Mucosa of stomach (tissue), 1 donor: ENCODE measurements at regions not wholly inside any gene's neighbourhood (a gene's known extent, or its start where the extent isn't known, plus 50 kb on each side); places are given as distances from the start of the nearest gene placed in this dataset.
"Not testable (repeated sequence)": the region's sequence is repeated elsewhere in the genome, so short reads cannot be mapped to it uniquely, and the experiment has no call there.

ENCODE experiments used
- H3K27me3 ChIP-seq: one replicate; pipeline ENCODE4 v1.7.0; 2013; ENCODE audit warnings: mild to moderate bottlenecking, low read length; ENCODE audit not compliant: control insufficient read depth, insufficient read depth
- H3K36me3 ChIP-seq: one replicate; pipeline ENCODE4 v1.7.0; 2013; ENCODE audit warnings: low read length; ENCODE audit not compliant: control insufficient read depth, insufficient read depth
- H3K4me1 ChIP-seq: one replicate; pipeline ENCODE4 v1.7.0; 2013; ENCODE audit warnings: mild to moderate bottlenecking, low read length; ENCODE audit not compliant: control insufficient read depth, insufficient read depth
- H3K4me3 ChIP-seq: one replicate; pipeline ENCODE4 v1.7.0; 2013; ENCODE audit warnings: low read length
- H3K9ac ChIP-seq: one replicate; pipeline ENCODE4 v1.7.0; 2013; ENCODE audit warnings: mild to moderate bottlenecking, low read length, moderate library complexity
- H3K9me3 ChIP-seq: one replicate; pipeline ENCODE4 v1.7.0; 2013; ENCODE audit warnings: mild to moderate bottlenecking, low read length, moderate library complexity; ENCODE audit not compliant: control insufficient read depth
- donor health status: Pancreatic carcinoma.

- not testable (repeated sequence) for H3K36me3 ChIP-seq, H3K27me3 ChIP-seq, H3K4me3 ChIP-seq, H3K4me1 ChIP-seq, H3K9ac ChIP-seq, H3K9me3 ChIP-seq
Observed at GRCh38 chr9:62843145-62843544, 1653.3 kb downstream of the SPATA31A7 start.

DNA sequence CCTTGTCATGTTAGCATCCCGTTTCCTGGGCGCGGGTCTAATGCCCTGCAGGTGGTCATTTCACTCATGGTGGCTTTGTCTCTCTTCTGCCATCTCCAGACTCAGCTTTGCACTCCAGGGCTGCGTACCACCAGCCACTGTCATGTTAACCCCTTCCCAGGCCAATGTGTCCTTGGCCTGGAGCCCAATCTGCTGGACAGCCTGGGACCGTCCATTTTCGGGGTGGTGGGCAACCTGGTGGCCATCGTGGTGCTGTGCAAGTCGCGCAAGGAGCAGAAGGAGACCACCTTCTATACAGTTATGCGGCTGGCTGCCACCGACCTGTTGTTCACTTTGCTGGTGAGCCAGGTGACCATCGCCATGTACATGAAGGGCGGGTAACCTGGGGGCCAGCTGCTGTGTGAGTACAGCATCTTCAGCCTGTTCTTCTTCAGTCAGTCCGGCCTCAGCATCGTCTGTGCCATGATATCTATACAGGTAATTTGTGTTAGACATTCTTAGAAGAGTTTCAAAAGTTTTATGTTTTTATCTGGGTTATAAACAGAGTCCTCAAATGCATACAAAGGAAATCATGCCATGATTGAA, 1654.0 kb downstream of the SPATA31A7 start:
- H3K36me3 ChIP-seq, H3K4me1 ChIP-seq, H3K9ac ChIP-seq, H3K4me3 ChIP-seq, H3K9me3 ChIP-seq, H3K27me3 ChIP-seq: not testable (repeated sequence)

GRCh38 chr9:62844681-62845185, 1654.9 kb downstream of the SPATA31A7 start:
- H3K9me3 ChIP-seq, H3K36me3 ChIP-seq, H3K4me3 ChIP-seq, H3K4me1 ChIP-seq, H3K27me3 ChIP-seq, H3K9ac ChIP-seq: not testable (repeated sequence)

GRCh38 chr9:62848258-62848657, 1658.4 kb downstream of the SPATA31A7 start:
- H3K27me3 ChIP-seq: not testable (repeated sequence)

DNA sequence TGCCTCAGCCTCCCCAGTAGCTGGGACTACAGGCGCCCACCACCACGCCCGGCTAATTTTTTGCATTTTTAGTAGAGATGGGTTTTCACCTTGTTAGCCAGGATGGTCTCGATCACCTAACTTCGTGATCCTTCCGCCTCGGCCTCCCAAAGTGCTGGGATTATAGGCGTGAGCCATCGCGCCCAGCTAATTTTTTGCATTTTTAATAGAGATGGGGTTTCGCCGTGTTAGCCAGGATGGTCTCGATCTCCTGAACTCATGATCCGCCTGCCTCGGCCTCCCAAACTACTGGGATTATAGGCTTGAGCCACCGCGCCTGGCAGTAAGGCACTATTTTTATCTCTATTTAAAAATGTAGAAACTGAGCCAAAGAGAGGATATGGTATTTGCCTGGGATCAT, 1660.2 kb downstream of the SPATA31A7 start:
- not testable (repeated sequence) for H3K27me3 ChIP-seq, H3K9me3 ChIP-seq, H3K4me1 ChIP-seq, H3K4me3 ChIP-seq, H3K9ac ChIP-seq, H3K36me3 ChIP-seq

More at GRCh38 chr9:62848258-62848657, 1658.4 kb downstream of the SPATA31A7 start:
- not testable (repeated sequence) for H3K9me3 ChIP-seq, H3K36me3 ChIP-seq, H3K4me3 ChIP-seq, H3K4me1 ChIP-seq, H3K9ac ChIP-seq

DNA sequence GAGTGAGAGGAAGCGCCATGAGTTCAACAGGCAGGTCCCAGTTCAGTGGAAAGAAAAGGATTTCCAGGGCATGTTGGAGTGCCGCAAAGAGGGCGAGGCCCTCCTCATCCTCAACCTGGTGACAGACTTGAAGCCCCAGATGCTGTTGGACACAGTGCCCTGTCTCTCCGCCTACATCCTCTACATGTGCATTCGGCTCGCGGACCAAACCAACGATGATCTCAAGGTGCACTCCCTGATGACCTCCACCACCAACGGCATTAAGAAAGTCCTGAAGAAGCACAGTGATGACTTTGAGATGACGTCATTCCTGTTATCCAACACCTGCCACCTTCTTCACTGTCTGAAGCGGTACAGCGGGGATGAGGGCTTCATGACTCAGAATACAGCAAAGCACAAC, 1667.4 kb downstream of the SPATA31A7 start:
- H3K9ac ChIP-seq, H3K4me3 ChIP-seq, H3K4me1 ChIP-seq, H3K9me3 ChIP-seq, H3K36me3 ChIP-seq, H3K27me3 ChIP-seq: not testable (repeated sequence)

DNA sequence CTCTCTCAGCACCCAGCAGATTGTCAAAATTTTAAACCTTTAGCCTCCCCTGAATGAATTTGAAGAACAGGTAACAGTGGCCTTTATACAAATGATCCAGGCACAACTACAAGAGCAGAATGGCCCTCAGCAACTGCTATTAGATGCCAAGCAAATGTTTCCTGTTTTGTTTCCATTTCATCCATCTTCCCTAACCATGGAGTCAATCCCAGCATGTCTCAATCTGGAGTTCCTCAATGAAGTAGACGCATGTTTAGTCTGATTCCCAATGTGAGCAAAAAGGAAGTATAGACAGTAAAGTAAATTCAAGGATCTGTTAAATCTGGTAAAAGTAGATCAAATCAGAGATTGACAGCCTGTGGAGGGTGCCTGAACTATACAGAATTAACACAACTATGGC, 1668.4 kb downstream of the SPATA31A7 start:
- not testable (repeated sequence) for H3K9ac ChIP-seq, H3K9me3 ChIP-seq, H3K27me3 ChIP-seq, H3K4me1 ChIP-seq, H3K4me3 ChIP-seq, H3K36me3 ChIP-seq

DNA sequence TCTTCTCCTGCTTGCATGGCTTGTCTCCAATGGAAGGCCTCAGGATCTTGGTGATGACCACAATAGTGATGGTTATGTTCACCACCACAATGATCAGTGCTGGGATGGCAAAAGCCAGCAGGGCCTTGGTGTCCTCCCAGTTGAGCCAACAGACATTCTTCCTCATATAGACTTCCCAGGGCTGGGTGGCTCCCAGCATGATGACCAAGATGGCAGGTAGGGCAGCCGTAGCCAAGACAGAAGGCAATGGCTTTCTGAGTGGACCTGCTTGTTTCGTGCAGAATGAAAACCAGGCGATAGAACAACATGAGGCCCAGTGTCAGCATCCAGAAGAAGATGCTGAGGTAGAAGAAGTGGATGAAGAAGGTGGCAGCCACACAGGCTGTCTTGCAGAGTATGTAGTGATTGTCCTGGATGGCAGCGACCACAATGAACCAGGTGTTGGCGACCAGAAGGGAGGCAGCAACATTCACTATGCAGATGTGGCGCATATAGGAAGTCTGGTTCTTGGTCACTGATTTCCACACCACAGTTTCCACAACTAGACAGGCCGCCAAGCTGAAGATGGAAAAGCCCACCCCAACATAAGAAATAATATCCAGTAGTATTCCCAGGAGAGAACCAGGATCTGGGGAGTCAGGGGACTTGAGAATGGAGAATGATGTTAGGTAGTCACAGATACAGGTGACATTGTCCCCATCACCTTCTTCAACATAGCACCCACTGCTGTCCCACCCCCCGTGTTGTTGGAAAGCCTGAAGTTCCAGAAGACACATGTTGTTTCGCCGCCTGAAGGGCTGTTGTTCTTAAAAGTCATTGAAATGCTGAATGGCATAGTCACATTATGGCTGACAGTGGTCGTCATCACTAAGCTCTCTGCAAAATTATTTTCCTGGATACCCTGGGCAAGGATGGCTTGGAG, 1671.4 kb downstream of the SPATA31A7 start:
- H3K36me3 ChIP-seq, H3K9me3 ChIP-seq, H3K9ac ChIP-seq, H3K4me3 ChIP-seq, H3K4me1 ChIP-seq, H3K27me3 ChIP-seq: not testable (repeated sequence)

DNA sequence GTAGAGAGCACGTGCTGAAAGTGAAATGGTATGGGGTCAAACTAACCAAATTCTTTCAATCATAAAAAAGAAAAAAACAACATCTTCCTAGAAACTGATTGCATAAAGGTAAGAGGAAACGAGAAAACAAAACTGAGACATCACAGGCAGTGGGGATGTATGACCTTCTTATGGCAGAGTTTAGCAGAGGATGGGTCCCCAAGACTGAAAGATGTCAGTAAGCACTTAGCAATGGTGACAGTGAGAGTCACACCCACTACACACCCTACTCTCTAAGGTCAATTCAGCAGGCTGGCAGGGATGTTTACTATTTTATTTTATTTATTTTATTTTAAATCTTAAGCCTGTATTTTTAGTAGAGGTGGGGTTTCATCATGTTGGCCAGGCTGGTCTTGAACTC, 1672.3 kb downstream of the SPATA31A7 start:
- not testable (repeated sequence) for H3K9ac ChIP-seq, H3K9me3 ChIP-seq, H3K36me3 ChIP-seq, H3K4me1 ChIP-seq, H3K27me3 ChIP-seq, H3K4me3 ChIP-seq

DNA sequence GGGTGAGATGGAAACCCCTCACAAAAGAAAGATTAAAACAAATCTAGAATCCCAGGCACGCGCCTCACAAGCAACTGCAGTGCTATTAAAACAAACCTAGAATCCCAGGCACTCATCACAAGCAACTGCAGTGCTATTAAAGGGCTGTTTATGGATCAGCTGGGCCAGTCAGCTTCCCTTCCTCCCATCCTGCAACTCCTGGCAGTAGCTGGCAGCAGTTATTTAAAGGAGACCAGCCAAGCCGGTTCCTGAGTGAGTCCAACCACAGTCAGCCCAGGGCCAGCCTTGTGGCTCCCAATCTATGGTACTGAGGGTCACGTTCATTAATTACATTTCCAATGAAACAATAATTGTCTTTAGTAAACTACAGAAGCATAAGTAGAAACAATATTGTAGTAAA, 1673.5 kb downstream of the SPATA31A7 start:
- not testable (repeated sequence) for H3K27me3 ChIP-seq, H3K4me1 ChIP-seq, H3K9ac ChIP-seq, H3K4me3 ChIP-seq, H3K36me3 ChIP-seq, H3K9me3 ChIP-seq

DNA sequence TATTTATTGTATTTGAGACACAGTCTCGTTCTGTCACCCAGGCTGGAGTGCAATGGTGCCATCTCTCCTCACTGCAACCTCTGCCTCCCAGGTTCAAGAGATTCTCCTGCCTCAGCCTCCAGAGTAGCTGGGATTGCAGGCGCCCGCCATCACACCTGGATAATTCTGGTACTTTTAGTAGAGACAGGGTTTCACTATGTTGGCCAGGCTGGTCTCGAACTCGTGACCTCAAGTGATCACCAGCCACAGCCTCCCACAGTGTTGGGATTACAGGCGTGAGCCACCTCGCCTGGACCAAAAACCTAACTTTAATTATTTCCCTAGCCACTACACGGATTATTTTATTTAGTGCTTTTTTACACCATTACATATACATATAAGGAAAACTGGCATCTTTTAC, 1674.0 kb downstream of the SPATA31A7 start:
- H3K9ac ChIP-seq, H3K27me3 ChIP-seq, H3K4me1 ChIP-seq, H3K9me3 ChIP-seq, H3K36me3 ChIP-seq, H3K4me3 ChIP-seq: not testable (repeated sequence)

GRCh38 chr9:62864481-62865469, 1674.9 kb downstream of the SPATA31A7 start:
- H3K36me3 ChIP-seq, H3K4me1 ChIP-seq, H3K9ac ChIP-seq, H3K4me3 ChIP-seq, H3K27me3 ChIP-seq, H3K9me3 ChIP-seq: not testable (repeated sequence)
